ENCODE measurements at regions not wholly inside any gene's neighbourhood (a gene's known extent, or its start where the extent isn't known, plus 50 kb on each side); places are given as distances from the start of the nearest gene placed in this dataset.
"Not testable (repeated sequence)": the region's sequence is repeated elsewhere in the genome, so short reads cannot be mapped to it uniquely, and the experiment has no call there.

DNA sequence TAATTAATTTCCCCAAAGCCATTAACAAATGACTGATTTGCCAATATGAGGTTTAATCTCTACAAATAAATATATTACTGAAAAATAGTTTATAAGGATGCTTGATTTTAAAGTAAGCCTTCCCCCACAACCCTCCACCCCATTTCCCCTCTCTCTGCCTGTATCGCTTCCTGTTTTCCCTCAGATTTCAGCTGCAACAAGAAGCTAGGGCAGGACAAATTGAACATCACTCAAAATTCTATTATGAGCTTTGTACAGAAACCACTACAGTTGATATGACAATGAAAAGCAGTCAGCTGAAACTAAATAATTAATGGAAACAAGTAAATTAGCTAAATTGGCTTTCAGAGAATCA, 109.0 kb upstream of the SP4 start:
- Histone ChIP-seq H3K4me1 (ENCODE audit: control insufficient read depth, insufficient read depth, low read length) (peaks cover 21% of the 10 kb centered on the region; the same call in 1 of the 2 replicates), H3K9ac (ENCODE audit: low read depth, low read length) (no peak overlapping the region), H3K36me3 (ENCODE audit: control insufficient read depth, insufficient read depth, low read length) (no peaks in the 10 kb centered on the region), H3K4me3 (ENCODE audit: low read depth, low read length) (no peak overlapping the region), H3K9me3 (ENCODE audit: control insufficient read depth, insufficient read depth, low read length) (no peaks in the 10 kb centered on the region), H3K27ac (ENCODE audit: low read depth, low read length) (no peak overlapping the region), H3K27me3 (ENCODE audit: control insufficient read depth, insufficient read depth, low read length) (no peaks in the 10 kb centered on the region)

- Histone ChIP-seq H3K4me3 (ENCODE audit: low read depth, low read length) (no peak overlapping the region), H3K9ac (ENCODE audit: low read depth, low read length) (no peak overlapping the region), H3K4me1 (ENCODE audit: control insufficient read depth, insufficient read depth, low read length) (no peaks in the 10 kb centered on the region), H3K27ac (ENCODE audit: low read depth, low read length) (no peak overlapping the region), H3K27me3 (ENCODE audit: control insufficient read depth, insufficient read depth, low read length) (no peaks in the 10 kb centered on the region), H3K36me3 (ENCODE audit: control insufficient read depth, insufficient read depth, low read length) (no peaks in the 10 kb centered on the region), H3K9me3 (ENCODE audit: control insufficient read depth, insufficient read depth, low read length) (no peaks in the 10 kb centered on the region)
These were observed 101.6 kb upstream of the SP4 start for GRCh38 chr7:21326241-21326640.

- H3K36me3 ChIP-seq (ENCODE audit: control insufficient read depth, insufficient read depth, low read length) = no peaks in the 10 kb centered on the region
- H3K4me1 ChIP-seq (ENCODE audit: control insufficient read depth, insufficient read depth, low read length) = no peaks in the 10 kb centered on the region
- no peak overlapping the region for H3K9ac ChIP-seq (ENCODE audit: low read depth, low read length)
- no peaks in the 10 kb centered on the region for H3K27me3 ChIP-seq (ENCODE audit: control insufficient read depth, insufficient read depth, low read length)
- no peak overlapping the region for H3K4me3 ChIP-seq (ENCODE audit: low read depth, low read length)
- no peaks in the 10 kb centered on the region for H3K9me3 ChIP-seq (ENCODE audit: control insufficient read depth, insufficient read depth, low read length)
- H3K27ac ChIP-seq (ENCODE audit: low read depth, low read length) = no peak overlapping the region
These were observed 101.0 kb upstream of the SP4 start for GRCh38 chr7:21326921-21327320.

- no peak overlapping the region for H3K9ac ChIP-seq (ENCODE audit: low read depth, low read length)
- no peaks in the 10 kb centered on the region for H3K4me1 ChIP-seq (ENCODE audit: control insufficient read depth, insufficient read depth, low read length)
- H3K27ac ChIP-seq (ENCODE audit: low read depth, low read length) = no peak overlapping the region
- H3K4me3 ChIP-seq (ENCODE audit: low read depth, low read length) = no peak overlapping the region
- H3K36me3 ChIP-seq (ENCODE audit: control insufficient read depth, insufficient read depth, low read length) = no peaks in the 10 kb centered on the region
- no peaks in the 10 kb centered on the region for H3K9me3 ChIP-seq (ENCODE audit: control insufficient read depth, insufficient read depth, low read length)
- no peaks in the 10 kb centered on the region for H3K27me3 ChIP-seq (ENCODE audit: control insufficient read depth, insufficient read depth, low read length)
These were observed 100.2 kb upstream of the SP4 start for GRCh38 chr7:21327422-21328409.

GRCh38 chr7:21330462-21331178, 97.3 kb upstream of the SP4 start:
- no peaks in the 10 kb centered on the region for H3K4me1 ChIP-seq (ENCODE audit: control insufficient read depth, insufficient read depth, low read length)
- no peak overlapping the region for H3K4me3 ChIP-seq (ENCODE audit: low read depth, low read length)
- H3K36me3 ChIP-seq (ENCODE audit: control insufficient read depth, insufficient read depth, low read length) = no peaks in the 10 kb centered on the region
- no peak overlapping the region for H3K9ac ChIP-seq (ENCODE audit: low read depth, low read length)
- no peaks in the 10 kb centered on the region for H3K9me3 ChIP-seq (ENCODE audit: control insufficient read depth, insufficient read depth, low read length)
- H3K27me3 ChIP-seq (ENCODE audit: control insufficient read depth, insufficient read depth, low read length) = no peaks in the 10 kb centered on the region
- no peak overlapping the region for H3K27ac ChIP-seq (ENCODE audit: low read depth, low read length)

DNA sequence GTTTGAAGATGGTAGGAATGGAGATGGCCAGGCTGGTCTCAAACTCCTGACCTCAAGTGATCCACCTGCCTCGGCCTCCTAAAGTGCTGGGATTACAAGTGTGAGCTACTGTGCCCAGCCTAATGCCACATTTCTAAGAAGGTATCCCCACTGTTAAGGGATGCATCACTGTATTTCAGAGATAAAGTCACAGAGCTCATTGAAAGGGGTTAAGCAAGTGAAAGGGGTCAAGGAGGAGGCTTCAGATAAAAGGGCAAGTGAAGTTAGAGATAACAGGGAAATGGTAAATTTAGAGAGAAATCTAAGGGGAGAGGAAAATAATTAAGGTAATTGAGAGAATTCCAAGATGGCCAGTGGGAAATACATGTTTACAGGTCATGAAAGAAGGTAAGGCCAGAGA, 93.0 kb upstream of the SP4 start:
- Histone ChIP-seq H3K27ac (ENCODE audit: low read depth, low read length) (no peak overlapping the region), H3K4me3 (ENCODE audit: low read depth, low read length) (no peak overlapping the region), H3K27me3 (ENCODE audit: control insufficient read depth, insufficient read depth, low read length) (no peaks in the 10 kb centered on the region), H3K9ac (ENCODE audit: low read depth, low read length) (no peak overlapping the region), H3K36me3 (ENCODE audit: control insufficient read depth, insufficient read depth, low read length) (no peaks in the 10 kb centered on the region), H3K4me1 (ENCODE audit: control insufficient read depth, insufficient read depth, low read length) (no peaks in the 10 kb centered on the region), H3K9me3 (ENCODE audit: control insufficient read depth, insufficient read depth, low read length) (no peaks in the 10 kb centered on the region)

DNA sequence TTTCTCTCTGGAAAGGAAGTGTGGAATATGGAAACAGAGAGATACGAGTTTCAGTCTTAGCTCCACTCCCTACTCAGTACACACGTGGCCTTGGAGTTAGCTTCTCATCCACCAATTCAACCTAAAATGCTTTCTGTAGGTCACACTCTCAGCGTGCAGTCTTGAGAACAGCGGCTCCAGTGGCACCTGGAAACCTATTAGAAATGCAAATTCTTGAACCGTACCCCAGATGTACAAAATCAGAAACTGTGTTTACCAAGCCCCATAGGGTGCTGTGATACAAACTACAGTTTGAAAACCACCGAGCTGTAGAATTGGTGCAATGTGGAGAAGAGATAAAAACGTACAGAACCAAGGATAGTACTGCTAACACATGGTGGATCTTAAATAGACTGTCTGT, 91.1 kb upstream of the SP4 start:
- Histone ChIP-seq H3K9ac (ENCODE audit: low read depth, low read length) (no peak overlapping the region), H3K27me3 (ENCODE audit: control insufficient read depth, insufficient read depth, low read length) (no peaks in the 10 kb centered on the region), H3K36me3 (ENCODE audit: control insufficient read depth, insufficient read depth, low read length) (no peaks in the 10 kb centered on the region), H3K27ac (ENCODE audit: low read depth, low read length) (no peak overlapping the region), H3K4me1 (ENCODE audit: control insufficient read depth, insufficient read depth, low read length) (no peaks in the 10 kb centered on the region), H3K4me3 (ENCODE audit: low read depth, low read length) (no peak overlapping the region), H3K9me3 (ENCODE audit: control insufficient read depth, insufficient read depth, low read length) (no peaks in the 10 kb centered on the region)

- Histone ChIP-seq H3K9ac (ENCODE audit: low read depth, low read length) (no peak overlapping the region), H3K9me3 (ENCODE audit: control insufficient read depth, insufficient read depth, low read length) (no peaks in the 10 kb centered on the region), H3K4me3 (ENCODE audit: low read depth, low read length) (no peak overlapping the region), H3K36me3 (ENCODE audit: control insufficient read depth, insufficient read depth, low read length) (no peaks in the 10 kb centered on the region), H3K27ac (ENCODE audit: low read depth, low read length) (no peak overlapping the region), H3K27me3 (ENCODE audit: control insufficient read depth, insufficient read depth, low read length) (no peaks in the 10 kb centered on the region), H3K4me1 (ENCODE audit: control insufficient read depth, insufficient read depth, low read length) (no peaks in the 10 kb centered on the region)
These were observed 89.1 kb upstream of the SP4 start for GRCh38 chr7:21338728-21339164.

DNA sequence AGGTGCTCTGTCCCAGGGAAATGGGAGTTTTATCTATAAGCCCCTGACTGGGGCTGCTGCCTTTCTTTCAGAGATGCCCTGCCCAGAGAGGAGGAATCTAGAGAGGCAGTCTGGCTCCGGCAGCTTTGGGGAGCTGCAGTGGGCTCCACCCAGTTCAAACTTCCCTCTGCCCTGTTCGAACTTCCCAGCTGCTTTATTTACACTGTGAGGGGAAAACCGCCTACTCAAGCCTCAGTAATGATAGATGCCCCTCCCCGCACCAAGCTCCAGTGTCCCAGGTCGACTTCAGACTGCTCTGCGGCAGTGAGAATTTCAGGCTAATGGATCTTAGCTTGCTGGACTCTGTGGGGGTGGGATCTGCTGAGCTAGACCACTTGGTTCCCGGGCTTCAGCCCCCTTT, 83.0 kb upstream of the SP4 start:
- peaks cover 11% of the 10 kb centered on the region for H3K4me1 ChIP-seq (ENCODE audit: control insufficient read depth, insufficient read depth, low read length)
- H3K36me3 ChIP-seq (ENCODE audit: control insufficient read depth, insufficient read depth, low read length); H3K9ac ChIP-seq (ENCODE audit: low read depth, low read length): not testable (repeated sequence)

GRCh38 chr7:21345361-21345760, 82.5 kb upstream of the SP4 start:
- Histone ChIP-seq H3K9ac (ENCODE audit: low read depth, low read length) (no peak overlapping the region), H3K4me3 (ENCODE audit: low read depth, low read length) (no peak overlapping the region), H3K27ac (ENCODE audit: low read depth, low read length) (no peak overlapping the region), H3K9me3 (ENCODE audit: control insufficient read depth, insufficient read depth, low read length) (no peaks in the 10 kb centered on the region), H3K4me1 (ENCODE audit: control insufficient read depth, insufficient read depth, low read length) (peaks cover 11% of the 10 kb centered on the region), H3K27me3 (ENCODE audit: control insufficient read depth, insufficient read depth, low read length) (no peaks in the 10 kb centered on the region), H3K36me3 (ENCODE audit: control insufficient read depth, insufficient read depth, low read length) (no peaks in the 10 kb centered on the region)

More for the DNA sequence above, 83.0 kb upstream of the SP4 start:
- H3K4me3 ChIP-seq (ENCODE audit: low read depth, low read length); H3K9me3 ChIP-seq (ENCODE audit: control insufficient read depth, insufficient read depth, low read length); H3K27me3 ChIP-seq (ENCODE audit: control insufficient read depth, insufficient read depth, low read length); H3K27ac ChIP-seq (ENCODE audit: low read depth, low read length): not testable (repeated sequence)

GRCh38 chr7:21346297-21346696, 81.6 kb upstream of the SP4 start:
- H3K36me3 ChIP-seq (ENCODE audit: control insufficient read depth, insufficient read depth, low read length) = no peaks in the 10 kb centered on the region
- no peaks in the 10 kb centered on the region for H3K27me3 ChIP-seq (ENCODE audit: control insufficient read depth, insufficient read depth, low read length)
- no peak overlapping the region for H3K9ac ChIP-seq (ENCODE audit: low read depth, low read length)
- H3K4me3 ChIP-seq (ENCODE audit: low read depth, low read length) = no peak overlapping the region
- no peaks in the 10 kb centered on the region for H3K9me3 ChIP-seq (ENCODE audit: control insufficient read depth, insufficient read depth, low read length)
- H3K27ac ChIP-seq (ENCODE audit: low read depth, low read length) = no peak overlapping the region
- peaks cover 11% of the 10 kb centered on the region for H3K4me1 ChIP-seq (ENCODE audit: control insufficient read depth, insufficient read depth, low read length)

Measured in HUES48 (cell line).